ENCODE measurements at regions not wholly inside any gene's neighbourhood (a gene's known extent, or its start where the extent isn't known, plus 50 kb on each side); places are given as distances from the start of the nearest gene placed in this dataset.

GRCh38 chr15:46707452-46707851, 1009.9 kb upstream of the SEMA6D start:
- no peak overlapping the region for H3K4ac ChIP-seq (ENCODE audit: low read depth, low read length)
- no peaks in the 10 kb centered on the region for H3K9me1 ChIP-seq (ENCODE audit: insufficient read depth, low read length)
- CTCF ChIA-PET: no interaction called here
- no peak overlapping the region for H2AFZ ChIP-seq (replicated peaks; ENCODE audit: low read length, poor library complexity)
- no peak for DNase-seq
- no peak overlapping the region for H2BK20ac ChIP-seq (ENCODE audit: low read depth, low read length)
- WGBS, 2 experiments (ENCODE audit: extremely low coverage in 2 of 2, insufficient read length in 1 of 2): no CpG with 5 or more reads among the region's 1 CpG
- dilution Hi-C loops (cut with HindIII; ENCODE audit: low sequenced_read_pairs, unreplicated experiment) (no loop called here), in situ Hi-C loops (cut with MboI; ENCODE audit: low sequenced_read_pairs) (no loop called here), intact Hi-C loops (cut with micrococcal nuclease) (no loop called here)
- H3K23ac ChIP-seq (ENCODE audit: low read depth, low read length): no peak overlapping the region
- BruUV-seq (replicated peaks): no TSS peak
- no peak overlapping the region for H3K9ac ChIP-seq (ENCODE audit: low read depth, low read length)
- no peak for TF ChIP-seq POLR2A (IDR thresholded peaks at IDR 0.05; ENCODE audit: low read depth, low read length)
- TF ChIP-seq CEBPB (IDR thresholded peaks at IDR 0.05; ENCODE audit: low read depth, low read length): no peak
- no peak for TF ChIP-seq MAZ (IDR thresholded peaks at IDR 0.05; ENCODE audit: borderline replicate concordance, low read depth, low read length)
- no peak for TF ChIP-seq BHLHE40 (IDR thresholded peaks at IDR 0.05; ENCODE audit: low read depth, low read length)
- TF ChIP-seq MAFK (IDR thresholded peaks at IDR 0.05; ENCODE audit: low read depth, low read length): no peak
- no peak for TF ChIP-seq SMC3 (IDR thresholded peaks at IDR 0.05; ENCODE audit: low read depth, low read length)
- no peak for TF ChIP-seq RCOR1 (IDR thresholded peaks at IDR 0.05; ENCODE audit: insufficient replicate concordance, low read length)
- no peak for TF ChIP-seq USF2 (IDR thresholded peaks at IDR 0.05; ENCODE audit: low read depth, low read length)
- no peak for TF ChIP-seq CTCF (conservative IDR thresholded peaks at IDR 0.05; ENCODE audit: low read depth, low read length)
- no peak for TF ChIP-seq ELK1 (IDR thresholded peaks at IDR 0.05; ENCODE audit: borderline replicate concordance, low read depth, low read length)
- no peak for TF ChIP-seq CHD1 (IDR thresholded peaks at IDR 0.05; ENCODE audit: low read depth, low read length)
- no peak for TF ChIP-seq FOS (IDR thresholded peaks at IDR 0.05; ENCODE audit: low read depth, low read length)
- no peak overlapping the region for H3K4me3 ChIP-seq (ENCODE audit: insufficient read depth, low read depth, low read length)
- H3K9me3 ChIP-seq (ENCODE audit: control insufficient read depth, insufficient read depth, low read length): peaks cover 9% of the 10 kb centered on the region
- H4K5ac ChIP-seq (ENCODE audit: low read depth, low read length): no peak overlapping the region
- H3K18ac ChIP-seq (ENCODE audit: low read depth, low read length): no peak overlapping the region
- no peak overlapping the region for H2AK9ac ChIP-seq (replicated peaks; ENCODE audit: low read depth, low read length, poor library complexity)
- H3K27me3 ChIP-seq (ENCODE audit: control insufficient read depth, insufficient read depth, low read length): no peaks in the 10 kb centered on the region
- H2BK120ac ChIP-seq (ENCODE audit: low read depth, low read length): no peak overlapping the region
- H3K4me2 ChIP-seq (ENCODE audit: low read depth, low read length): no peak overlapping the region
- no peak overlapping the region for H3K14ac ChIP-seq (replicated peaks; ENCODE audit: low read depth, low read length)
- no peaks in the 10 kb centered on the region for H4K20me1 ChIP-seq (ENCODE audit: insufficient read depth, low read length)
- no peak overlapping the region for H4K8ac ChIP-seq (ENCODE audit: low read depth in 2 of 2, low read length in 2 of 2)
- H3K56ac ChIP-seq (ENCODE audit: extremely low read depth, insufficient read depth, low read length): no peak overlapping the region
- no peak overlapping the region for H2BK5ac ChIP-seq (ENCODE audit: low read depth, low read length, poor library complexity, severe bottlenecking)
- no peak overlapping the region for H3K27ac ChIP-seq (ENCODE audit: insufficient read depth, low read length)
- H3K79me1 ChIP-seq (ENCODE audit: low read depth in 1 of 2, low read length in 2 of 2): no peaks in the 10 kb centered on the region
- no peak overlapping the region for H2BK15ac ChIP-seq (ENCODE audit: low read depth, low read length)
- H3K36me3 ChIP-seq (ENCODE audit: control insufficient read depth, insufficient read depth, low read length): no peaks in the 10 kb centered on the region
- POLR2A ChIA-PET (ENCODE audit: unreplicated experiment): no interaction called here
- no peak overlapping the region for H4K91ac ChIP-seq (ENCODE audit: insufficient read depth, low read depth, low read length)
- ATAC-seq (ENCODE audit: low read depth): no peak
- H2AK5ac ChIP-seq (ENCODE audit: low read depth, low read length): no peak overlapping the region
- H3K4me1 ChIP-seq (ENCODE audit: control insufficient read depth, insufficient read depth, low read length): no peaks in the 10 kb centered on the region

All from IMR-90 (cell line).